Liver (tissue), 8 donors: ENCODE measurements at regions not wholly inside any gene's neighbourhood (a gene's known extent, or its start where the extent isn't known, plus 50 kb on each side); places are given as distances from the start of the nearest gene placed in this dataset.

Experiments used
- DNase-seq: peaks from one replicate; pipeline ENCODE4 v3.0.0-alpha.2; 2017; ENCODE audit warnings: low spot score
- H3K27ac ChIP-seq, 2 donors: one replicate each; pipeline ENCODE4 v1.7.0; 2013; ENCODE audit warnings: inconsistent platforms in 2 of 2, low read length in 2 of 2, control low read depth in 1 of 2, low read depth in 1 of 2, mild to moderate bottlenecking in 1 of 2
- H3K27me3 ChIP-seq, 4 donors: one replicate each; pipeline versions ENCODE4 v1.6.1 to v1.7.0; 2013; ENCODE audit warnings: low read length in 3 of 4, inconsistent platforms in 1 of 4, mild to moderate bottlenecking in 1 of 4, moderate library complexity in 1 of 4; ENCODE audit not compliant: control insufficient read depth in 4 of 4, insufficient read depth in 4 of 4
- H3K36me3 ChIP-seq, 4 donors: one replicate each; pipeline versions ENCODE4 v1.6.1 to v1.7.0; 2013; ENCODE audit warnings: low read length in 3 of 4, mild to moderate bottlenecking in 3 of 4, low read depth in 1 of 4, moderate library complexity in 1 of 4; ENCODE audit not compliant: control insufficient read depth in 4 of 4, insufficient read depth in 3 of 4
- H3K4me1 ChIP-seq, 4 donors: one replicate each; pipeline versions ENCODE4 v1.6.1 to v1.7.0; 2013; ENCODE audit warnings: low read length in 3 of 4, mild to moderate bottlenecking in 3 of 4, moderate library complexity in 1 of 4; ENCODE audit not compliant: control insufficient read depth in 4 of 4, insufficient read depth in 4 of 4
- H3K4me3 ChIP-seq, 3 donors: one replicate each; pipeline versions ENCODE4 v1.6.1 to v1.7.0; 2013; ENCODE audit warnings: low read length in 3 of 3, control low read depth in 1 of 3, low read depth in 1 of 3, mild to moderate bottlenecking in 1 of 3
- H3K9ac ChIP-seq, 2 donors: one replicate each; pipeline ENCODE4 v1.7.0; 2013; ENCODE audit warnings: low read length in 2 of 2, mild to moderate bottlenecking in 2 of 2, moderate library complexity in 2 of 2, control low read depth in 1 of 2, low read depth in 1 of 2
- H3K9me3 ChIP-seq, 4 donors: one replicate each; pipeline versions ENCODE4 v1.6.1 to v1.7.0; 2013; ENCODE audit warnings: low read length in 3 of 4; ENCODE audit not compliant: control insufficient read depth in 4 of 4
- EGR1 ChIP-seq, 2 donors: IDR thresholded peaks; 2 replicates each; pipeline ENCODE4 v1.6.1; 2016 to 2018; ENCODE audit warnings: antibody characterized with exemption in 2 of 2, low read depth in 2 of 2
- FOXA1 ChIP-seq: IDR thresholded peaks from 2 replicates; pipeline ENCODE4 v1.6.1; 2016; ENCODE audit warnings: antibody characterized with exemption
- FOXA2 ChIP-seq: IDR thresholded peaks from 2 replicates; pipeline ENCODE4 v1.6.1; 2016; ENCODE audit warnings: antibody characterized with exemption
- GABPA ChIP-seq, 2 donors: IDR thresholded peaks in 1 of 2; conservative IDR thresholded peaks in 1 of 2; 2 replicates each; pipeline ENCODE4 v1.6.1; 2016; ENCODE audit warnings: antibody characterized with exemption in 2 of 2, mild to moderate bottlenecking in 1 of 2, moderate library complexity in 1 of 2
- HNF4A ChIP-seq, 2 donors: conservative IDR thresholded peaks; 2 replicates each; pipeline ENCODE4 v1.6.1; 2016; ENCODE audit warnings: antibody characterized with exemption in 2 of 2, mild to moderate bottlenecking in 2 of 2
- HNF4G ChIP-seq: IDR thresholded peaks from 2 replicates; pipeline ENCODE4 v1.6.1; 2016; ENCODE audit warnings: antibody characterized with exemption
- JUND ChIP-seq, 2 donors: IDR thresholded peaks; 2 replicates each; pipeline ENCODE4 v1.6.1; 2016; ENCODE audit warnings: antibody characterized with exemption in 2 of 2
- MAX ChIP-seq: IDR thresholded peaks from 2 replicates; pipeline ENCODE4 v1.6.1; 2016; ENCODE audit warnings: antibody characterized with exemption
- NR2F2 ChIP-seq: IDR thresholded peaks from 2 replicates; pipeline ENCODE4 v1.6.1; 2016; ENCODE audit warnings: antibody characterized with exemption
- RAD21 ChIP-seq, 2 donors: IDR thresholded peaks; 2 replicates each; pipeline ENCODE4 v1.6.1; 2016; ENCODE audit warnings: antibody characterized with exemption in 2 of 2, mild to moderate bottlenecking in 2 of 2
- RXRA ChIP-seq, 2 donors: IDR thresholded peaks; 2 replicates each; pipeline ENCODE4 v1.6.1; 2017 to 2018; ENCODE audit warnings: antibody characterized with exemption in 2 of 2, mild to moderate bottlenecking in 1 of 2
- SP1 ChIP-seq: IDR thresholded peaks from 2 replicates; pipeline ENCODE4 v1.6.1; 2018; ENCODE audit warnings: antibody characterized with exemption, mild to moderate bottlenecking
- TAF1 ChIP-seq: conservative IDR thresholded peaks from 2 replicates; pipeline ENCODE4 v1.6.1; 2016; ENCODE audit warnings: antibody characterized with exemption, mild to moderate bottlenecking
- whole genome bisulfite sequencing: extraction: QIAGEN DNeasy Blood & Tissue Kit; methylation state at CpG from one replicate; pipeline ENCODE4 v1.1.7; 2013; 5-methylcytosine and 5-hydroxymethylcytosine counted together
- TF ChIP-seq, protein P1 (sequence below): IDR thresholded peaks from 2 replicates; pipeline ENCODE4 v1.6.1; 2016; ENCODE audit warnings: antibody characterized with exemption, mild to moderate bottlenecking
- TF ChIP-seq, protein P2 (sequence below): fragments of 150-350 bp; IDR thresholded peaks from 2 replicates; pipeline ENCODE4 v1.5.1; 2017; ENCODE audit warnings: improper control_type of control experiment, low read depth, low read length; ENCODE audit not compliant: missing input control
- TF ChIP-seq, protein P3 (sequence below): IDR thresholded peaks from 2 replicates; pipeline ENCODE4 v1.6.1; 2016; ENCODE audit warnings: antibody characterized with exemption
- TF ChIP-seq, protein P4 (sequence below): IDR thresholded peaks from 2 replicates; pipeline ENCODE4 v1.6.1; 2016; ENCODE audit warnings: antibody characterized with exemption
- donor health status: healthy.
- donor health status: healthy.
- donor health status: healthy.
- donor health status: healthy.
- donor health status: healthy.

DNA sequence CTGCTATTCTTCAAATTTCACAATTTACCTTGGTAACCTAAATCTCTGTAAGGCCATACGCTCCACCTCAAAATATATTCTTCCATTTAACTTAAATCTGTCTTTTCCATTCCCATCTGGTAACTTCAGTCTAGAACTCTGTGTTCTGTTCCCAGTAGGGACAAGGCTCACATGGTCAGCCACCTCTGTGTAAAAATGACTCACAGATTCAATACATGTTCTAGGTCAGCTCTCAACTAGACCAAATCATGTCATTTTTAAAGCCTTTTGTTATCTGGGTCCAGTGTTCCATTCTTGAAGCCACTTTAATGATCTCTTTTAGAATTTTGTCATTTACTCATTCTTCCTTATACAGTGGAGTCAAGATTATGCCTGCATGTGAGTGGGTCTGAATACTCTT, 315.6 kb upstream of the CITED2 start:
- Histone ChIP-seq H3K4me3 (no peak overlapping the region), H3K27ac (no peak overlapping the region), H3K4me1 (peaks cover 0 to 8% (median 2%) of the 10 kb centered on the region in 4 donors), H3K9me3 (no peaks in the 10 kb centered on the region), H3K9ac (no peak overlapping the region), H3K36me3 (no peaks in the 10 kb centered on the region), H3K27me3 (no peaks in the 10 kb centered on the region)
- TF ChIP-seq NR2F2 (no peak), SP1 (no peak), TAF1 (no peak), GABPA (IDR thresholded peaks at IDR 0.05 in 1 of 2, conservative IDR thresholded peaks at IDR 0.05 in 1 of 2) (no peak), EGR1 (IDR thresholded peaks at IDR 0.05; ENCODE audit: low read depth in 2 of 2) (no peak), RXRA (IDR thresholded peaks at IDR 0.05) (no peak), HNF4A (conservative IDR thresholded peaks at IDR 0.05) (no peak), MAX (no peak), RAD21 (IDR thresholded peaks at IDR 0.05) (no peak), JUND (IDR thresholded peaks at IDR 0.05) (no peak), FOXA2 (no peak), FOXA1 (no peak)
- TF ChIP-seq, protein P1, sequence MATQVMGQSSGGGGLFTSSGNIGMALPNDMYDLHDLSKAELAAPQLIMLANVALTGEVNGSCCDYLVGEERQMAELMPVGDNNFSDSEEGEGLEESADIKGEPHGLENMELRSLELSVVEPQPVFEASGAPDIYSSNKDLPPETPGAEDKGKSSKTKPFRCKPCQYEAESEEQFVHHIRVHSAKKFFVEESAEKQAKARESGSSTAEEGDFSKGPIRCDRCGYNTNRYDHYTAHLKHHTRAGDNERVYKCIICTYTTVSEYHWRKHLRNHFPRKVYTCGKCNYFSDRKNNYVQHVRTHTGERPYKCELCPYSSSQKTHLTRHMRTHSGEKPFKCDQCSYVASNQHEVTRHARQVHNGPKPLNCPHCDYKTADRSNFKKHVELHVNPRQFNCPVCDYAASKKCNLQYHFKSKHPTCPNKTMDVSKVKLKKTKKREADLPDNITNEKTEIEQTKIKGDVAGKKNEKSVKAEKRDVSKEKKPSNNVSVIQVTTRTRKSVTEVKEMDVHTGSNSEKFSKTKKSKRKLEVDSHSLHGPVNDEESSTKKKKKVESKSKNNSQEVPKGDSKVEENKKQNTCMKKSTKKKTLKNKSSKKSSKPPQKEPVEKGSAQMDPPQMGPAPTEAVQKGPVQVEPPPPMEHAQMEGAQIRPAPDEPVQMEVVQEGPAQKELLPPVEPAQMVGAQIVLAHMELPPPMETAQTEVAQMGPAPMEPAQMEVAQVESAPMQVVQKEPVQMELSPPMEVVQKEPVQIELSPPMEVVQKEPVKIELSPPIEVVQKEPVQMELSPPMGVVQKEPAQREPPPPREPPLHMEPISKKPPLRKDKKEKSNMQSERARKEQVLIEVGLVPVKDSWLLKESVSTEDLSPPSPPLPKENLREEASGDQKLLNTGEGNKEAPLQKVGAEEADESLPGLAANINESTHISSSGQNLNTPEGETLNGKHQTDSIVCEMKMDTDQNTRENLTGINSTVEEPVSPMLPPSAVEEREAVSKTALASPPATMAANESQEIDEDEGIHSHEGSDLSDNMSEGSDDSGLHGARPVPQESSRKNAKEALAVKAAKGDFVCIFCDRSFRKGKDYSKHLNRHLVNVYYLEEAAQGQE = no peak
- TF ChIP-seq, protein P2, sequence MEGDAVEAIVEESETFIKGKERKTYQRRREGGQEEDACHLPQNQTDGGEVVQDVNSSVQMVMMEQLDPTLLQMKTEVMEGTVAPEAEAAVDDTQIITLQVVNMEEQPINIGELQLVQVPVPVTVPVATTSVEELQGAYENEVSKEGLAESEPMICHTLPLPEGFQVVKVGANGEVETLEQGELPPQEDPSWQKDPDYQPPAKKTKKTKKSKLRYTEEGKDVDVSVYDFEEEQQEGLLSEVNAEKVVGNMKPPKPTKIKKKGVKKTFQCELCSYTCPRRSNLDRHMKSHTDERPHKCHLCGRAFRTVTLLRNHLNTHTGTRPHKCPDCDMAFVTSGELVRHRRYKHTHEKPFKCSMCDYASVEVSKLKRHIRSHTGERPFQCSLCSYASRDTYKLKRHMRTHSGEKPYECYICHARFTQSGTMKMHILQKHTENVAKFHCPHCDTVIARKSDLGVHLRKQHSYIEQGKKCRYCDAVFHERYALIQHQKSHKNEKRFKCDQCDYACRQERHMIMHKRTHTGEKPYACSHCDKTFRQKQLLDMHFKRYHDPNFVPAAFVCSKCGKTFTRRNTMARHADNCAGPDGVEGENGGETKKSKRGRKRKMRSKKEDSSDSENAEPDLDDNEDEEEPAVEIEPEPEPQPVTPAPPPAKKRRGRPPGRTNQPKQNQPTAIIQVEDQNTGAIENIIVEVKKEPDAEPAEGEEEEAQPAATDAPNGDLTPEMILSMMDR = no peak
- TF ChIP-seq, protein P3, sequence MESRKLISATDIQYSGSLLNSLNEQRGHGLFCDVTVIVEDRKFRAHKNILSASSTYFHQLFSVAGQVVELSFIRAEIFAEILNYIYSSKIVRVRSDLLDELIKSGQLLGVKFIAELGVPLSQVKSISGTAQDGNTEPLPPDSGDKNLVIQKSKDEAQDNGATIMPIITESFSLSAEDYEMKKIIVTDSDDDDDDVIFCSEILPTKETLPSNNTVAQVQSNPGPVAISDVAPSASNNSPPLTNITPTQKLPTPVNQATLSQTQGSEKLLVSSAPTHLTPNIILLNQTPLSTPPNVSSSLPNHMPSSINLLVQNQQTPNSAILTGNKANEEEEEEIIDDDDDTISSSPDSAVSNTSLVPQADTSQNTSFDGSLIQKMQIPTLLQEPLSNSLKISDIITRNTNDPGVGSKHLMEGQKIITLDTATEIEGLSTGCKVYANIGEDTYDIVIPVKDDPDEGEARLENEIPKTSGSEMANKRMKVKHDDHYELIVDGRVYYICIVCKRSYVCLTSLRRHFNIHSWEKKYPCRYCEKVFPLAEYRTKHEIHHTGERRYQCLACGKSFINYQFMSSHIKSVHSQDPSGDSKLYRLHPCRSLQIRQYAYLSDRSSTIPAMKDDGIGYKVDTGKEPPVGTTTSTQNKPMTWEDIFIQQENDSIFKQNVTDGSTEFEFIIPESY = no peak
- TF ChIP-seq, protein P4, sequence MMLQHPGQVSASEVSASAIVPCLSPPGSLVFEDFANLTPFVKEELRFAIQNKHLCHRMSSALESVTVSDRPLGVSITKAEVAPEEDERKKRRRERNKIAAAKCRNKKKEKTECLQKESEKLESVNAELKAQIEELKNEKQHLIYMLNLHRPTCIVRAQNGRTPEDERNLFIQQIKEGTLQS = no peak
- WGBS = 99% methylated on average over 1 of the region's 1 CpG
- no peak for DNase-seq

GRCh38 chr6:139687055-139687454, 312.6 kb upstream of the CITED2 start:
- no peak overlapping the region for H3K4me3 ChIP-seq
- TF ChIP-seq, protein P1 = no peak
- TF ChIP-seq RXRA (IDR thresholded peaks at IDR 0.05) (no peak), NR2F2 (no peak), SP1 (no peak), RAD21 (IDR thresholded peaks at IDR 0.05) (no peak), MAX (no peak), TAF1 (no peak), FOXA1 (no peak), HNF4G (no peak), EGR1 (IDR thresholded peaks at IDR 0.05; ENCODE audit: low read depth in 2 of 2) (no peak), GABPA (IDR thresholded peaks at IDR 0.05 in 1 of 2, conservative IDR thresholded peaks at IDR 0.05 in 1 of 2) (no peak), FOXA2 (no peak), JUND (IDR thresholded peaks at IDR 0.05) (no peak)
- TF ChIP-seq, protein P2 = no peak
- H3K9ac ChIP-seq = no peak overlapping the region
- peaks cover 0 to 8% (median 2%) of the 10 kb centered on the region in 4 donors for H3K4me1 ChIP-seq
- H3K9me3 ChIP-seq = no peaks in the 10 kb centered on the region
- H3K27ac ChIP-seq = peak overlapping the region; percentile 68 to 76
- H3K36me3 ChIP-seq = no peaks in the 10 kb centered on the region
- DNase-seq = no peak
- H3K27me3 ChIP-seq = no peaks in the 10 kb centered on the region
- 64% methylated on average over 2 of the region's 2 CpGs for WGBS
